Parathyroid adenoma (tissue), 2 donors: ENCODE measurements at regions not wholly inside any gene's neighbourhood (a gene's known extent, or its start where the extent isn't known, plus 50 kb on each side); places are given as distances from the start of the nearest gene placed in this dataset.

Experiments used
- H2AFZ ChIP-seq: fragments of 300-600 bp; sonication (generic); one replicate; pipeline ENCODE4 v1.7.0; 2017; ENCODE audit warnings: antibody characterized with exemption, mild to moderate bottlenecking
- H3K27ac ChIP-seq: fragments of 300-600 bp; sonication (generic); one replicate; pipeline ENCODE4 v1.7.0; 2017
- H3K27me3 ChIP-seq: fragments of 300-600 bp; sonication (generic); one replicate; pipeline ENCODE4 v1.7.0; 2017; ENCODE audit warnings: low read length; ENCODE audit not compliant: control insufficient read depth, insufficient read depth
- H3K36me3 ChIP-seq: fragments of 300-600 bp; sonication (generic); one replicate; pipeline ENCODE4 v1.7.0; 2017; ENCODE audit warnings: low read length; ENCODE audit not compliant: control insufficient read depth, insufficient read depth
- H3K4me1 ChIP-seq: fragments of 300-600 bp; sonication (generic); one replicate; pipeline ENCODE4 v1.7.0; 2017; ENCODE audit warnings: control low read depth
- H3K4me2 ChIP-seq: fragments of 300-600 bp; sonication (generic); one replicate; pipeline ENCODE4 v1.7.0; 2017; ENCODE audit warnings: low read length
- H3K4me3 ChIP-seq: fragments of 300-600 bp; sonication (generic); one replicate; pipeline ENCODE4 v1.7.0; 2017; ENCODE audit warnings: low read depth, low read length
- H3K79me2 ChIP-seq: fragments of 300-600 bp; sonication (generic); one replicate; pipeline ENCODE4 v1.7.0; 2017; ENCODE audit warnings: control low read depth
- H3K9ac ChIP-seq: fragments of 300-600 bp; sonication (generic); one replicate; pipeline ENCODE4 v1.7.0; 2017; ENCODE audit warnings: mild to moderate bottlenecking
- H3K9me3 ChIP-seq: fragments of 300-600 bp; sonication (generic); one replicate; pipeline ENCODE4 v1.7.0; 2017; ENCODE audit warnings: low read length; ENCODE audit not compliant: control insufficient read depth
- TF ChIP-seq, protein P1 (sequence below): fragments of 300-600 bp; sonication (generic); IDR thresholded peaks from one replicate; pipeline ENCODE4 v1.7.0; 2017; ENCODE audit warnings: antibody characterized with exemption, mild to moderate bottlenecking
- donor health status: primary hyperparathyroidism.

DNA sequence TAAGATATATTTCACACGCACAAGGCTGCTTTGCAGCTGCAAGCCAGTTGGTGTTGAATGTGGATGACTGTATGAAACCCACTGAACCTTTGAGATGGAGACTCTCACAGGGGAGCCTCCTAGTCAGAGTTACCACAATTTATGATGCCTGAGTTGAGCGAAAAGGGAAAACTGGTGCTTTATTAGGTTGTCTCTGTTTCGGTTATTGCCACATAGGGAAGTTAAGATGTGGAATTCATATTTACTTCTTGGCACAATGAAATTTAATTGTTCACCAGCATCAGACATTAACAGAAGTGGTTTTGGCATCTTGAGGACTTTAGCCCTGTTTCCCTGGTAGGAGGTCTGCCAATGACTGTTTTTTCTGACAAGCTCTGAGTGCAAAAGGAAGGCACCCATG lies 358.2 kb downstream of the SQOR start:
- H3K4me1 ChIP-seq, result no peaks in the 10 kb centered on the region
- TF ChIP-seq, protein P1, sequence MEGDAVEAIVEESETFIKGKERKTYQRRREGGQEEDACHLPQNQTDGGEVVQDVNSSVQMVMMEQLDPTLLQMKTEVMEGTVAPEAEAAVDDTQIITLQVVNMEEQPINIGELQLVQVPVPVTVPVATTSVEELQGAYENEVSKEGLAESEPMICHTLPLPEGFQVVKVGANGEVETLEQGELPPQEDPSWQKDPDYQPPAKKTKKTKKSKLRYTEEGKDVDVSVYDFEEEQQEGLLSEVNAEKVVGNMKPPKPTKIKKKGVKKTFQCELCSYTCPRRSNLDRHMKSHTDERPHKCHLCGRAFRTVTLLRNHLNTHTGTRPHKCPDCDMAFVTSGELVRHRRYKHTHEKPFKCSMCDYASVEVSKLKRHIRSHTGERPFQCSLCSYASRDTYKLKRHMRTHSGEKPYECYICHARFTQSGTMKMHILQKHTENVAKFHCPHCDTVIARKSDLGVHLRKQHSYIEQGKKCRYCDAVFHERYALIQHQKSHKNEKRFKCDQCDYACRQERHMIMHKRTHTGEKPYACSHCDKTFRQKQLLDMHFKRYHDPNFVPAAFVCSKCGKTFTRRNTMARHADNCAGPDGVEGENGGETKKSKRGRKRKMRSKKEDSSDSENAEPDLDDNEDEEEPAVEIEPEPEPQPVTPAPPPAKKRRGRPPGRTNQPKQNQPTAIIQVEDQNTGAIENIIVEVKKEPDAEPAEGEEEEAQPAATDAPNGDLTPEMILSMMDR, result no peak
- H3K4me3 ChIP-seq, result no peak overlapping the region
- no peak overlapping the region for H3K4me2 ChIP-seq
- no peaks in the 10 kb centered on the region for H3K36me3 ChIP-seq
- no peaks in the 10 kb centered on the region for H3K79me2 ChIP-seq
- no peaks in the 10 kb centered on the region for H3K9me3 ChIP-seq
- H3K27ac ChIP-seq, result no peak overlapping the region
- H2AFZ ChIP-seq, result no peak overlapping the region
- no peak overlapping the region for H3K9ac ChIP-seq
- no peaks in the 10 kb centered on the region for H3K27me3 ChIP-seq

DNA sequence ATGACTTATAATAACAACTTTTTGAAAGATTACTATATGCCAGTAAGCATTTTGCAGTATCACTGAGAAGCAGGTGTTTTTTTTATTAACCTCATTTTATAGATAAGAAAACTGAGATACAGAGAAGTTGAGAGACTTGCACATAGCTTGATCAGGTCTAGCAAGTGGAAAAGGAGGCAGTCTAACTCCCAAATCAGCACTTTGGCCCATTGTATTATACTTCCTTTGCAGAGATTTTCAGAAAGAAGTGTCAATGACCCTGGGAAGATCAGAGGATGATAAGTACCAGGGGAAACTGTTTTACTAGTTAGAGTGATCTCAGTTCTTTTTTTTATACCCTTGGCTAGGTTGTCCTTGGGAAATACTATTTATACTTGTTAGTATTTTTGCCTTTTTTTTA lies 358.7 kb downstream of the SQOR start:
- Histone ChIP-seq H3K9ac (no peak overlapping the region), H2AFZ (no peak overlapping the region), H3K4me1 (no peaks in the 10 kb centered on the region), H3K9me3 (no peaks in the 10 kb centered on the region), H3K36me3 (no peaks in the 10 kb centered on the region), H3K4me2 (no peak overlapping the region), H3K79me2 (no peaks in the 10 kb centered on the region), H3K27me3 (no peaks in the 10 kb centered on the region), H3K4me3 (no peak overlapping the region), H3K27ac (no peak overlapping the region)
- TF ChIP-seq, protein P1, result no peak

DNA sequence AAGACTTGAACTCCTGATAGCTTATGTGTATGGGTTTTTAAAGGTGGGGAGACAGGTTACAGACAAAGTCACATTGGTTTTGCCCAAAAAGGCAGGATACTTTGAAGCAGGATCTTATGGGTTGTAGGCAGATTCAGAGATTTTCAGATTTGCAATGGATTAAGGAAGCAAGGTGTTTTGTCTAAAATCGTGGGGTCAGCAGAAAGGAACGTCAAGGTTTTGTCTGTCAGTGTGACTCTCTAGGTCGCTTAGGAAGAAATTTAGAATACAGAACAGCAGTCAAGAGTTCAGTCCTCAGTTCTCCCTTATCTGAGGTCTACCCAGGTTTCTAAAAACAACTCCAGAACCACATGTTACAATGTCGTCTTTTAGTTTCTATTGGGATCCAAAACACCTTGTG lies 361.0 kb downstream of the SQOR start:
- H3K4me2 ChIP-seq, result no peak overlapping the region
- TF ChIP-seq, protein P1, result no peak
- H3K4me1 ChIP-seq, result no peaks in the 10 kb centered on the region
- no peak overlapping the region for H3K9ac ChIP-seq
- no peaks in the 10 kb centered on the region for H3K27me3 ChIP-seq
- H3K27ac ChIP-seq, result no peak overlapping the region
- H3K4me3 ChIP-seq, result no peak overlapping the region
- H2AFZ ChIP-seq, result no peak overlapping the region
- no peaks in the 10 kb centered on the region for H3K9me3 ChIP-seq
- H3K79me2 ChIP-seq, result no peaks in the 10 kb centered on the region
- no peaks in the 10 kb centered on the region for H3K36me3 ChIP-seq

DNA sequence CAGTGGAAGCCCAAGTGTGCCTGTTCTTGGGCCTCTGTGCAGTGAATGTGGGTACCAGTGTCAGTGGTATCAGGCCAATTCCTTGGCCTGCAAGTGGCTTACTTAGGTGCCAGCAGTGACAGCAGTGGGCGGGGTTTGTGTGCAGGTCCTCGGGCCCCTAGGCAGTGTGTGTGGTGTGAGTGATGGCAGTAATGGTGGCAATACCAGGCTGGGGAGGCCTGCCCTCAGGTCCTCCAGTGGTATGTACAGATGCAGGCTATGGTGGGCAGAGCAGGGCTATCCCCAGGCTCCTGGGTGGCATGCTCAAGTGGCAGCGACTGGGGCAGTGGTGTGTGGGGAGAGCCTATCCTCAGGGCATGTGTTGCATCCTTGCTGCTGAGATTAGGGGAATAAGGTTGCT lies 379.7 kb downstream of the SQOR start:
- H3K36me3 ChIP-seq, result no peaks in the 10 kb centered on the region
- H3K9ac ChIP-seq, result no peak overlapping the region
- no peak overlapping the region for H3K4me2 ChIP-seq
- no peaks in the 10 kb centered on the region for H3K9me3 ChIP-seq
- H3K4me1 ChIP-seq, result no peaks in the 10 kb centered on the region
- no peaks in the 10 kb centered on the region for H3K27me3 ChIP-seq
- no peak overlapping the region for H3K27ac ChIP-seq
- TF ChIP-seq, protein P1, result no peak
- H2AFZ ChIP-seq, result no peak overlapping the region
- H3K79me2 ChIP-seq, result no peaks in the 10 kb centered on the region
- no peak overlapping the region for H3K4me3 ChIP-seq

DNA sequence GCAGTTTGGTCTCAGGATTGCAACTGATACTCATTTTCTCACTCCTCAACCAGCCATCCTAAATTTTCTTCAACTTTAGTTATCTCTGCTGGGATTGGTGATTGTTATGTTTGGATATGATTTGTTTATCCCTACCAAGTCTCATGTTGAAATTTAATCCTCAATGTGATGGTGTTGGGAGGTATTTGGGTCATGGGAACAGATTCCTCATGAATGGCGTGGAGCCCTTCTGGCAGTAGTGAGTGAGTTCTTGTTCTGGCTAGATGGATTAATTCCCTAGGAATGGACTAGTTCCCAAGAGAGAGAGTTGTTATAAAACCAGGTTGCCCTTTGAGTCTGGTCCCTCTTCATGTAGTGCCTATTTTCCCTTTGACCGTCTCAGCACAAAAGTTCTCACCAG lies 399.9 kb downstream of the SQOR start:
- no peak overlapping the region for H3K4me3 ChIP-seq
- TF ChIP-seq, protein P1, result no peak

More for the DNA sequence above, 399.9 kb downstream of the SQOR start:
- no peaks in the 10 kb centered on the region for H3K27me3 ChIP-seq
- no peak overlapping the region for H3K27ac ChIP-seq
- H3K4me2 ChIP-seq, result no peak overlapping the region
- H2AFZ ChIP-seq, result no peak overlapping the region
- no peaks in the 10 kb centered on the region for H3K4me1 ChIP-seq
- no peaks in the 10 kb centered on the region for H3K9me3 ChIP-seq
- no peaks in the 10 kb centered on the region for H3K79me2 ChIP-seq
- H3K9ac ChIP-seq, result no peak overlapping the region
- no peaks in the 10 kb centered on the region for H3K36me3 ChIP-seq
